MM.1S (cell line): ENCODE measurements at regions not wholly inside any gene's neighbourhood (a gene's known extent, or its start where the extent isn't known, plus 50 kb on each side); places are given as distances from the start of the nearest gene placed in this dataset.

Experiments
- DNase-seq: peaks from one replicate; pipeline ENCODE4 v3.0.0-alpha.2; 2015
- H2AFZ ChIP-seq: fragments of 300-600 bp; sonication (generic); 2 replicates; pipeline ENCODE4 v1.6.0; 2016; ENCODE audit warnings: antibody characterized with exemption, low read length
- H3F3A ChIP-seq: fragments of 300-600 bp; sonication (generic); 2 replicates; pipeline ENCODE4 v1.6.1; 2016; ENCODE audit warnings: mild to moderate bottlenecking, antibody characterized with exemption, low read length, moderate library complexity, mixed read lengths; ENCODE audit not compliant: insufficient read depth
- H3K27ac ChIP-seq: fragments of 300-600 bp; sonication (generic); 2 replicates; pipeline ENCODE4 v1.5.1; 2016; ENCODE audit warnings: mild to moderate bottlenecking, low read length
- H3K27me3 ChIP-seq: fragments of 300-600 bp; sonication (generic); replicated peaks from 2 replicates; pipeline ENCODE4 v1.6.0; 2016; ENCODE audit warnings: low read length; ENCODE audit not compliant: insufficient read depth
- H3K36me3 ChIP-seq: fragments of 300-600 bp; sonication (generic); replicated peaks from 2 replicates; pipeline ENCODE4 v1.6.1; 2016; ENCODE audit warnings: mild to moderate bottlenecking, low read length, mixed read lengths; ENCODE audit not compliant: insufficient read depth
- H3K4me1 ChIP-seq: fragments of 300-600 bp; sonication (generic); 2 replicates; pipeline ENCODE4 v1.6.1; 2016; ENCODE audit warnings: low read length, mixed read lengths
- H3K4me2 ChIP-seq: fragments of 300-600 bp; sonication (generic); 2 replicates; pipeline ENCODE4 v1.6.0; 2016; ENCODE audit warnings: low read depth, low read length
- H3K4me3 ChIP-seq: fragments of 300-600 bp; sonication (generic); 2 replicates; pipeline ENCODE4 v1.5.1; 2016; ENCODE audit warnings: low read length, mixed read lengths
- H3K79me2 ChIP-seq: fragments of 300-600 bp; sonication (generic); 2 replicates; pipeline ENCODE4 v1.6.1; 2016; ENCODE audit warnings: mixed run types, low read length, mixed read lengths
- H3K9ac ChIP-seq: fragments of 300-600 bp; sonication (generic); 2 replicates; pipeline ENCODE4 v1.6.1; 2016; ENCODE audit warnings: low read length, mixed read lengths
- H3K9me2 ChIP-seq: fragments of 300-600 bp; sonication (generic); replicated peaks from 2 replicates; pipeline ENCODE4 v1.6.1; 2016; ENCODE audit warnings: mild to moderate bottlenecking, low read length, mixed read lengths; ENCODE audit not compliant: insufficient read depth
- H3K9me3 ChIP-seq: fragments of 300-600 bp; sonication (generic); replicated peaks from 2 replicates; pipeline ENCODE4 v1.6.1; 2016; ENCODE audit warnings: mild to moderate bottlenecking, low read length, mixed read lengths; ENCODE audit not compliant: insufficient read depth
- H4K20me1 ChIP-seq: fragments of 300-600 bp; sonication (generic); 2 replicates; pipeline ENCODE4 v1.6.1; 2016; ENCODE audit warnings: mild to moderate bottlenecking, low read length, moderate library complexity, mixed read lengths; ENCODE audit not compliant: insufficient read depth
- CTCF ChIP-seq: fragments of 300-600 bp; sonication (generic); IDR thresholded peaks from 2 replicates; pipeline ENCODE4 v1.5.1; 2016; ENCODE audit warnings: antibody characterized with exemption, low read length, mixed read lengths
- EZH2 ChIP-seq: fragments of 300-600 bp; sonication (generic); optimal IDR thresholded peaks from 2 replicates; pipeline ENCODE3; 2017; ENCODE audit warnings: low read depth, mild to moderate bottlenecking, antibody characterized with exemption, low read length, mixed read lengths
- EZH2phosphoT487 ChIP-seq: fragments of 300-600 bp; sonication (generic); IDR thresholded peaks from 2 replicates; pipeline ENCODE4 v1.6.1; 2018; ENCODE audit warnings: antibody characterized with exemption, low read length

GRCh38 chr11:79809487-79809886 is 368.7 kb upstream of the TENM4 start:
- H3K4me3 ChIP-seq: no peak overlapping the region
- no peaks in the 10 kb centered on the region for H3K9me3 ChIP-seq
- H4K20me1 ChIP-seq: no peaks in the 10 kb centered on the region
- H3K9ac ChIP-seq: no peak overlapping the region
- H3K36me3 ChIP-seq: no peaks in the 10 kb centered on the region
- no peaks in the 10 kb centered on the region for H3F3A ChIP-seq
- TF ChIP-seq CTCF (no peak), EZH2 (no peak), EZH2phosphoT487 (no peak)
- DNase-seq: no peak
- no peaks in the 10 kb centered on the region for H3K9me2 ChIP-seq
- no peaks in the 10 kb centered on the region for H3K27me3 ChIP-seq
- no peak overlapping the region for H3K4me2 ChIP-seq
- H3K79me2 ChIP-seq: no peaks in the 10 kb centered on the region
- H3K4me1 ChIP-seq: no peaks in the 10 kb centered on the region
- no peak overlapping the region for H3K27ac ChIP-seq
- no peak overlapping the region for H2AFZ ChIP-seq

- Histone ChIP-seq H3K4me2 (no peak overlapping the region), H3K4me3 (no peak overlapping the region), H3K9me2 (no peaks in the 10 kb centered on the region), H3K79me2 (no peaks in the 10 kb centered on the region), H4K20me1 (no peaks in the 10 kb centered on the region), H3K27me3 (no peaks in the 10 kb centered on the region), H3F3A (no peaks in the 10 kb centered on the region), H2AFZ (no peak overlapping the region), H3K9me3 (no peaks in the 10 kb centered on the region), H3K27ac (no peak overlapping the region), H3K4me1 (0 out of 2 replicates have a peak, but pooled peaks cover 4% of the 10 kb centered on the region), H3K9ac (no peak overlapping the region), H3K36me3 (no peaks in the 10 kb centered on the region)
- no peak for TF ChIP-seq EZH2phosphoT487
- no peak for DNase-seq
These were observed 366.7 kb upstream of the TENM4 start for GRCh38 chr11:79807506-79807905.

- TF ChIP-seq EZH2 (no peak), CTCF (no peak), EZH2phosphoT487 (no peak)
- Histone ChIP-seq H3K4me3 (no peak overlapping the region), H3K4me1 (no peaks in the 10 kb centered on the region), H3K27me3 (no peaks in the 10 kb centered on the region), H3K27ac (no peak overlapping the region), H4K20me1 (no peaks in the 10 kb centered on the region), H3F3A (no peaks in the 10 kb centered on the region), H3K9ac (no peak overlapping the region), H3K9me3 (no peaks in the 10 kb centered on the region), H3K9me2 (no peaks in the 10 kb centered on the region), H3K4me2 (no peak overlapping the region), H3K36me3 (no peaks in the 10 kb centered on the region), H3K79me2 (no peaks in the 10 kb centered on the region), H2AFZ (no peak overlapping the region)
- no peak for DNase-seq
These were observed 355.9 kb upstream of the TENM4 start for GRCh38 chr11:79796704-79797103.

DNA sequence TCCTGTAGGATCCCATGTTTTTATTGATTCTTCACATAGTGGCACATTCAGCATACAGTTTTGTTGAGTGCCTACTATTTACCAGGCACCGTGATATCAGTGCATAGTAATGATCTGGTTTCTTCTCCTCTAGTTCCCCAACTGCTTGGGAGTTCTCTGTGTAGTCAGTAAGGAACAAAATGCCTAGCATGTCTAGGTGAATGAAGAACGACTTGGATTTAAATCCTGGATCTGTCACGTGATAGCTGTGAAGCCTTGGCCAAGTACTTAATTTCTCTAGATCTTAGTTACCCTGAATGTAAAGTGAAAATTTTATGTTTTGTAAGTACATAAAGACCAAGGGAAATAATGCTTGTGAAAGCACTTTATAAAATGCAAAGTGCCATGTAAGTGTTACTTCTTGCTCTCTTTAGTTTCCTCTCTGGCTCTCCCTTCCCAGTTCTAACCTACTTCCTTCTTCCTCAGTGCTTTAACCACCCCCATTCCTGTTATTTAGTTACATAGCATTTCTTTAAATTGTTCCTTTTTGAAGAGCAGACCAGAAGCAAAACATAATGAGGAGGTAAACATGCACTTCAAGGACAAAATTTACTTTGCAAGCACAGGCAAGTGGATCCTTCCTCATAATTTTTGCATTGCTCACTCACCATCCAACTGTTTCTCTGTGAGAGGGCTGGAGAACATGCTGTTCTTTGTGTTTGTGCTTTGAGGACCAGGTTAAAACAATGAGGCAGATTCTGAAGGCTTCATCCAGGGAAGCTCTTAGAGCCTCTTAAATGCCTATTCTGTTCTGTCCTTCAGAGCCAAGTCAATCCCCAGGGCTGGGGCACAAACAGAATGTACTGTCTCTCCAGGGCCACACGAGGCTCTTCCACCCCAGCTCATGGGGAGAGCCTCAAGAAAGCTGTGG is 353.9 kb upstream of the TENM4 start:
- no peak overlapping the region for H3K4me3 ChIP-seq
- no peak overlapping the region for H3K4me2 ChIP-seq
- H3K9me3 ChIP-seq: no peaks in the 10 kb centered on the region
- no peaks in the 10 kb centered on the region for H3K36me3 ChIP-seq
- H2AFZ ChIP-seq: no peak overlapping the region
- TF ChIP-seq EZH2phosphoT487 (no peak), EZH2 (no peak)
- no peaks in the 10 kb centered on the region for H3K9me2 ChIP-seq
- no peaks in the 10 kb centered on the region for H3K4me1 ChIP-seq
- H3K79me2 ChIP-seq: no peaks in the 10 kb centered on the region
- H3K27me3 ChIP-seq: no peaks in the 10 kb centered on the region
- no peaks in the 10 kb centered on the region for H4K20me1 ChIP-seq
- no peaks in the 10 kb centered on the region for H3F3A ChIP-seq
- no peak overlapping the region for H3K9ac ChIP-seq
- H3K27ac ChIP-seq: no peak overlapping the region
- no peak for DNase-seq
